IPS DF 6.9 (cell line): ENCODE measurements at regions not wholly inside any gene's neighbourhood (a gene's known extent, or its start where the extent isn't known, plus 50 kb on each side); places are given as distances from the start of the nearest gene placed in this dataset.

Source experiments
- DNase-seq: peaks from one replicate; pipeline ENCODE4 v3.0.0-alpha.2; 2013; ENCODE audit warnings: low read depth, low spot score
- H3K27ac ChIP-seq: one replicate; pipeline ENCODE4 v1.5.1; 2013; ENCODE audit warnings: low read length, control low read depth
- H3K27me3 ChIP-seq: 2 replicates; pipeline ENCODE4 v1.6.1; 2013; ENCODE audit warnings: mild to moderate bottlenecking, low read length; ENCODE audit not compliant: control insufficient read depth, insufficient read depth
- H3K36me3 ChIP-seq: 2 replicates; pipeline ENCODE4 v1.6.1; 2013; ENCODE audit warnings: low read length; ENCODE audit not compliant: control insufficient read depth, insufficient read depth
- H3K4me1 ChIP-seq: 2 replicates; pipeline ENCODE4 v1.6.1; 2013; ENCODE audit warnings: low read length; ENCODE audit not compliant: control insufficient read depth, insufficient read depth
- H3K4me3 ChIP-seq: 2 replicates; pipeline ENCODE4 v1.5.1; 2013; ENCODE audit warnings: mild to moderate bottlenecking, low read length
- H3K9me3 ChIP-seq: 2 replicates; pipeline ENCODE4 v1.6.1; 2013; ENCODE audit warnings: low read length, inconsistent platforms; ENCODE audit not compliant: control insufficient read depth, insufficient read depth
- WGBS: extraction: QIAGEN DNeasy Blood & Tissue Kit; methylation state at CpG from one replicate; pipeline ENCODE4 v1.1.7; 2013; ENCODE audit warnings: mixed read lengths, missing lambda C conversion rate; ENCODE audit not compliant: insufficient read length, insufficient coverage; 5-methylcytosine and 5-hydroxymethylcytosine counted together

DNA sequence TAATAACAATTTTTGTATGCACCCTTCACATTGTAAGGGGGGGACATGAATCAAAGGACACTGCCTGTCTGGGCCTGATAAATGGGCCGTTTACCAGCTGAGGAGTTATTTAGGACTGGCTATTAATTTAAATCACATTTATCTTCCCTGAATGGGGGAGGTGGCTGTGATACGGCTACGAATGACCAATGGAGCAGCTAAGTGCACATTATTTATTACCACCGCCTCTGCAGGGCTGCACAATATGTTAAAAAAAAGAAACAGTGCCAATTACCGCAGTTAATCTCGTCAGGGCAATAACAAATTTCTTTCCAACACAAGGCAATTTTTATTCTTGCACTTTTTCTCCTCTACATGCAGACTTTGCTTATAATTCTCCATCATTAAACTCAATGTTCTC is 318.4 kb downstream of the IRX2 start:
- DNase-seq, result no peak
- H3K27me3 ChIP-seq, result no peaks in the 10 kb centered on the region
- WGBS, result no CpG with 5 or more reads among the region's 6 CpGs

DNA sequence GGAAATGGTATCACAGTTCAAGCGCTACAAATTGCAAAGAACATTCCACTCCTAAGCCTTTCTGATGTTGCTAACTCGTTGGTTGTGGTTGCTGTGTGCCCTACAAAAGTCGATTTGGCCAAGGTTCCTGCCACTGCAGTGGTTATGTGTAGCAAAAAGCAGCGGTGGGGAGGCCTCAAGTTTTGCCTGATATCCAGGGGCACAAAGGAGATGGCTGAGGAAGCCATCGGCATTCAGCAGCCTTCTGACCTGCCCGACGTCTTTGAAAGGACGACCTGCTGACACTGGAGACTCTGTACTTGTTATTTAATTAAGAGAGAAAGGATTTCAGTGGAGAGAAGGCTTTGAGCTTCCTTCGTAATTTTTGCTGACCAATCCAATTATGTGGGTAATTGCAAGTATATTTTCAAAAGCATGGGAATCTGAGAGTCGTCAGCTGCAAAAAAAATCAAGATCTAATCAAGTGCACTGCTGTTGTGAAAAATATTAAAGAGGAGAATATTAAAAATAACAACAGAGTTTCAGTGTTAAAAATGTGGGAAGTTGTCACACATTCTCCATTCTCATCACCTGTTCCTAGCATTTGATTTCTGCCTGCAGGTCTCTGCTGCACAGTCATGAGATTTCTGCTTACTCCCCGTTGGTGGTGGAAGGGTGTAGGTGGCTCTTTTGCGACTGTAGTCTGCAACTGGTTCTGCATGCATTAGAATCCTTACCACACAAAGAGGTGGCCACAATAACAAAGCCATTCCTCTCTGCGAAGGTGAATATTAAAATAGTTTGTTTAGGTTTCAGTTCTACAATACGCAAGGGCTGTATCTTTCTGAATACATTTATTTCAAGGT is 319.2 kb downstream of the IRX2 start:
- Histone ChIP-seq H3K9me3 (peaks cover 2% of the 10 kb centered on the region), H3K27me3 (no peaks in the 10 kb centered on the region), H3K4me3 (no peak overlapping the region), H3K4me1 (no peaks in the 10 kb centered on the region), H3K27ac (no peak overlapping the region), H3K36me3 (no peaks in the 10 kb centered on the region)
- WGBS, result no CpG with 5 or more reads among the region's 14 CpGs
- no peak for DNase-seq

More for the DNA sequence above, 318.4 kb downstream of the IRX2 start:
- Histone ChIP-seq H3K36me3 (no peaks in the 10 kb centered on the region), H3K4me3 (no peak overlapping the region), H3K9me3 (peaks cover 2% of the 10 kb centered on the region), H3K4me1 (no peaks in the 10 kb centered on the region), H3K27ac (no peak overlapping the region)

GRCh38 chr5:2430606-2431005 is 320.9 kb downstream of the IRX2 start:
- DNase-seq, result no peak
- Histone ChIP-seq H3K9me3 (peaks cover 2% of the 10 kb centered on the region), H3K4me1 (no peaks in the 10 kb centered on the region), H3K36me3 (no peaks in the 10 kb centered on the region), H3K4me3 (no peak overlapping the region), H3K27me3 (no peaks in the 10 kb centered on the region), H3K27ac (no peak overlapping the region)
- WGBS, result no CpG with 5 or more reads among the region's 5 CpGs

- Histone ChIP-seq H3K4me1 (no peaks in the 10 kb centered on the region), H3K9me3 (peaks cover 2% of the 10 kb centered on the region), H3K4me3 (no peak overlapping the region), H3K27me3 (no peaks in the 10 kb centered on the region), H3K27ac (no peak overlapping the region), H3K36me3 (no peaks in the 10 kb centered on the region)
- no peak for DNase-seq
- no CpG with 5 or more reads among the region's 4 CpGs for WGBS
These were observed 323.5 kb downstream of the IRX2 start for GRCh38 chr5:2427983-2428382.

GRCh38 chr5:2423634-2424033 is 327.8 kb downstream of the IRX2 start:
- no peak overlapping the region for H3K27ac ChIP-seq
- WGBS, result no CpG with 5 or more reads among the region's 2 CpGs

GRCh38 chr5:2417301-2417700 is 334.2 kb downstream of the IRX2 start:
- no peaks in the 10 kb centered on the region for H3K27me3 ChIP-seq
- no peak for DNase-seq
- WGBS, result no CpG with 5 or more reads among the region's 9 CpGs
- no peaks in the 10 kb centered on the region for H3K36me3 ChIP-seq
- no peak overlapping the region for H3K4me3 ChIP-seq
- H3K9me3 ChIP-seq, result no peaks in the 10 kb centered on the region
- no peak overlapping the region for H3K27ac ChIP-seq
- no peaks in the 10 kb centered on the region for H3K4me1 ChIP-seq

More at GRCh38 chr5:2423634-2424033, 327.8 kb downstream of the IRX2 start:
- Histone ChIP-seq H3K36me3 (no peaks in the 10 kb centered on the region), H3K4me3 (no peak overlapping the region), H3K9me3 (no peaks in the 10 kb centered on the region), H3K27me3 (no peaks in the 10 kb centered on the region), H3K4me1 (no peaks in the 10 kb centered on the region)
- DNase-seq, result no peak

DNA sequence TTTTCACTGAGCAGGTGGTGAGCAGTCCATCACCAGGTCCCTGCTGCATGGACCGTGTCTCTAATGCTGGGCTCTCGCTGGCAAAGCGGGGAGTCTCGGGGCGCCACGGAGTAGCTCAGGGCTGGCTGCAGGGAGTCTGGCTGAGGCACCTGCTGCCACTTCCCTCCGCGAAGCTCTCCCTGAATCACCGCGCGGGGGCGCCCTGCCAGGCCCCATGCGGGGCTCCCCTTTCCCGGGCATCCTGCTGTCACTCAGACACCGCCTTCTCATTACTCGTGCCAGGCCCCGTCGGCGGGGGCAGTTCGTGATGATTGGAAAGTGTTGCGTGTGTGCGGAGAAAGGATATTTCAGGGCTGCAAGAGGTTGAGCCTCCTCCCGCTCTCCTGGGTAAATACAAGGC is 335.8 kb downstream of the IRX2 start:
- no peaks in the 10 kb centered on the region for H3K4me1 ChIP-seq
- no peak overlapping the region for H3K27ac ChIP-seq
- no peak for DNase-seq
- no peaks in the 10 kb centered on the region for H3K36me3 ChIP-seq
- H3K27me3 ChIP-seq, result no peaks in the 10 kb centered on the region
- H3K9me3 ChIP-seq, result no peaks in the 10 kb centered on the region
- WGBS, result no CpG with 5 or more reads among the region's 23 CpGs
- H3K4me3 ChIP-seq, result no peak overlapping the region

DNA sequence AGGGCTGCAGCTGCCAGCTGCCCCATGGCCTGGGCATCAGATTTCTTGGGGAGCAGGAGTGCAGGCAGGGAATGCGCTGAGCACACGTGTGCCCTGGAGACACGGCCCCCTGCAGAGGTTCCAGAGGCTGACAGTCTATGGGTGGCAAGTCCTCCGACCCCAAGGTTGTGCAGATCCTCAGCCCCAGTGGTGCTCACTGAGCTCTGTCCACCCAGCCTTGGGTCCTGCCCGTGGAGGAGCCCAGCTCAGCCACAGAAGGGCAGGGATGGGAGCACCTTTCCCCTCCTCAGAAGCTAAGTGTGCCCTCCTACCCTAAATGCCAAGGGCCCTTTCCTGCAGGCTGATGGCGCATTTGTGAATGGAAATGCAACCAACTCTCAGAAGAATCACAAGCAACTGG is 341.0 kb downstream of the IRX2 start:
- Histone ChIP-seq H3K4me3 (no peak overlapping the region), H3K4me1 (no peaks in the 10 kb centered on the region), H3K9me3 (no peaks in the 10 kb centered on the region), H3K27me3 (no peaks in the 10 kb centered on the region), H3K27ac (no peak overlapping the region), H3K36me3 (no peaks in the 10 kb centered on the region)
- no peak for DNase-seq
- no CpG with 5 or more reads among the region's 6 CpGs for WGBS

- no peaks in the 10 kb centered on the region for H3K9me3 ChIP-seq
- H3K36me3 ChIP-seq, result no peaks in the 10 kb centered on the region
- no peak overlapping the region for H3K4me3 ChIP-seq
- no peaks in the 10 kb centered on the region for H3K4me1 ChIP-seq
- H3K27me3 ChIP-seq, result no peaks in the 10 kb centered on the region
- WGBS, result no CpG with 5 or more reads among the region's 1 CpG
- DNase-seq, result no peak
- no peak overlapping the region for H3K27ac ChIP-seq
These were observed 348.2 kb downstream of the IRX2 start for GRCh38 chr5:2403296-2403695.

GRCh38 chr5:2399804-2400203 is 351.7 kb downstream of the IRX2 start:
- Histone ChIP-seq H3K4me3 (no peak overlapping the region), H3K4me1 (no peaks in the 10 kb centered on the region), H3K9me3 (no peaks in the 10 kb centered on the region), H3K36me3 (no peaks in the 10 kb centered on the region), H3K27ac (no peak overlapping the region), H3K27me3 (no peaks in the 10 kb centered on the region)
- WGBS, result no CpG with 5 or more reads among the region's 7 CpGs
- no peak for DNase-seq

DNA sequence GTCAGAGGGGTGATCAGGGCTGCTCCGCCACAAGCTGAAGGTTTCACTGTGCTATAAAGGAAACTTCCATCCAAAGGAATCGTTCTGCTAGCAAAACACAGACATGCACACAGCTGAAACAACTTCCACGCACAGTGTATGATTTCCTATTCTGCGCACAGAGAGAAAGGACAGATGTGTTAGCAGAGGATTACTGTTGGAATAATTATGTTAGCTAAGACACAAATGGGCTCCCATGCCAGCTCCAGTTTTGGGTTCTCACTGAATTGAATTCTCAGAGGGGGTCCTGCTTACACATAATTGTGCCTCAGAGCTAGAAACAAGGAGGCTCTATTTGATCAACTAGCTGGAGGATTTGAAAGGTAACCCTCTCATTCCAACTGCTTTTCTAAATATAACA is 352.4 kb downstream of the IRX2 start:
- H3K36me3 ChIP-seq, result no peaks in the 10 kb centered on the region

More for the DNA sequence above, 352.4 kb downstream of the IRX2 start:
- Histone ChIP-seq H3K27ac (no peak overlapping the region), H3K4me3 (no peak overlapping the region), H3K4me1 (no peaks in the 10 kb centered on the region), H3K9me3 (no peaks in the 10 kb centered on the region), H3K27me3 (no peaks in the 10 kb centered on the region)
- no CpG with 5 or more reads among the region's 4 CpGs for WGBS
- DNase-seq, result no peak
